Middle frontal gyrus (tissue), 1 donor: ENCODE measurements at regions not wholly inside any gene's neighbourhood (a gene's known extent, or its start where the extent isn't known, plus 50 kb on each side); places are given as distances from the start of the nearest gene placed in this dataset.

Source experiments
- DNase-seq: peaks from one replicate; pipeline ENCODE4 v3.0.0-alpha.2; 2015; ENCODE audit warnings: low spot score; ENCODE audit errors: extremely low spot score

DNA sequence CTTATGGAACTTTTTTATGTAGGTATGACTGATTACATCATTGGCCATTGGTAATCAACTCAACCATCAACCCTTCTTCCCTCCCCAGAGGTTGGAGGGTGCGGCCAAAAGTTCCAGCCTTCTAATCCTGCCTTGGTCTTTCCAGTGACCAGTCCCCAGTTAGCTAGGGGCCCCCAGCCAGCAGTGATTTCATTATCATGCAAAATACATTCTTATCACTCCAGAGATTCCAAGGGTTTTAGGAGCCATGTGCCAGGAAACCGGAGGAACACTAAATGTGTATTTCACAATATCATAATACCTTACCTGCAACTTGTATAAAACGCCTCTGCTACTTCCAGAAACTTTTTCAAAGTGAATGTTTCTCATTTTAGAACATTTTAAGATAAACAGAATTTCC is 181.5 kb upstream of the PELI2 start:
- no peak for DNase-seq

DNA sequence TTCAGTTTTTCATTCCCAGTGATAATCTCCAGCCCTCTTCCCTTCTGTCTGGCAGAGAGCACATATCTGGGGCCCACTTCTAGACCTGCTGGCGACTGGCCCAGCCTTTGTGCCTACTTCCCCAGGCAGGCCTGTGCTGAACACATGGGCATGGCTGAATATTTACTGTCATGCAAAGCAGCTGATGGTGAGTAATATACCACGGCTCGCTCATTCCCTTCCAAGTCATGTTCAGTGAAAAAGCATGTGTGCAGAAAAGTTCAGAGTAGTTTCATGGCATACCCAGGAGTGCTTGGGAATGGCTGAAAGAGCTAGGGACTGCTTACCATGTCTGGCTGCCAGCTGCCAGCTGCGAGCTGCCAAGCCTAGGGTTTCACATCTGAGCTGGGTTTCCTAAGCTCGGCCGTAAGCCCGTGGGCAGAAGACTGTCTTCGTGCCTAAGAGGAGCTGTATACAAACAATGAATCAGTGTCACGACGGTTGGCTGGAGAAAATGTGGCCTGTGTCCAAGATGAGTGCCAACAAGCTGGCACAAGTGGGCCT is 179.9 kb upstream of the PELI2 start:
- peak; percentile 37 for DNase-seq

DNA sequence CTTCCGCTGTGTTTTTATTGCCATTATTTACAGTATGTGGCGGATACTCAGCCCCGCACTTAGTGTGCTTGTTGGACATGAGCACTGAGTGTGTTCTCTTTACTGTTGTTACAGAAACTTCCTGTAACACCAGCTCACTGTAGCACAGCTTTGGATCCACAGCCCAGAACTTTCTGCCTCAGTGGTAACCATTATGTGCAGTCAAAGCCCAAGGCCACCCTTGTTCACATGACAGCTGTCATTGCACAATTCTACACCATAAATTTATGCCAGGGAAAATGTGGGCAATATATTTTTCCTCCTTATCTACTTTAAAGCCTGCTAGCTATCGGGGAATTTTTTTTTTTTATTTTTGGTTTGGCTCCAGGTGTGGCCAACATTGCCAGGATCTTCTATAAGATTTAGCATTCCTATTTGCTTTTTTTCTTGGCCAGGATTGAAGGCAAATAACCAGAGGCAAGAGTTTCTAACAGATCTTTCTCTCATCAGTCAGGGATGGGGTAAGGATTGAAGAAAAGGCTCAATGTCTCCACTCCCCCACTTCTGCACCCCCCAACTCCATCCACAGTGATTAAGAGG is 176.0 kb upstream of the PELI2 start:
- DNase-seq, result no peak

DNA sequence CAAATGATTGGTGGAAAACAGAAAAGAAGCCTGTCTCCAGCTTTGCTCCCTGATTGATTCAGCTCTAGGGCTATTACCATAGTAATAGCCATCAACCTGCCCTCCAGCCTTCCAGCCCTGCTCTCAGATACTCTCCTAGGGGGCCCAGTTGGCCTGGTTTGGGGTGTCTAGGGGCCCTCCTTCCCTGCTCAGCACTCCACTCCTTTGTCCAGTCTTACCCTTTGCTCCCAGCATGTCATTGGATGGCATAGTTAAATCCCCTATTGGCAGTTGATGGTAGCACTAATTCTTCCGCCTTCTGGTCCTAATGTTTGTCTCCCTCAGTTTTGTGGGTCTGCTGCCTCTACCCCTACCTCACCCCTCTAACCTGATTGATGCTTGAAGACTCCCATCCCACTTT is 175.4 kb upstream of the PELI2 start:
- no peak for DNase-seq

DNA sequence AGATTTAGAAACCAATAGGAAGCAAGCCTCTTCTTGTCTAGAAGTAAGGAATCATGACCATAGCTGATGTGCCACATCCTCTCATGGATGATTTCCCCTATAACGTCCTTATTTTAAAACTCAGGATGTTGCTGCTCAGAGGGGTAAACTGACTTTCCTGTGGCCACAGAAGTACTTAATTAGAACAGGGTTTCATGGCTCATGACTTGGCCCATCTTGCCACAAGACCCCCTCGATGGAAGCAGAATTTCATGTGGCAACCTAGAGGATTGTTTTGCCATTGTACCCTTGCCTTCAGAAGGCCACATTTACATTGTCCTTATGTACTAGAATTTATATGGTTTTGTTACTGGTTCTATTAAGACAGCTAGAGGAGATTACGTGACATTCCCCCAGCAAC is 173.5 kb upstream of the PELI2 start:
- no peak for DNase-seq

DNA sequence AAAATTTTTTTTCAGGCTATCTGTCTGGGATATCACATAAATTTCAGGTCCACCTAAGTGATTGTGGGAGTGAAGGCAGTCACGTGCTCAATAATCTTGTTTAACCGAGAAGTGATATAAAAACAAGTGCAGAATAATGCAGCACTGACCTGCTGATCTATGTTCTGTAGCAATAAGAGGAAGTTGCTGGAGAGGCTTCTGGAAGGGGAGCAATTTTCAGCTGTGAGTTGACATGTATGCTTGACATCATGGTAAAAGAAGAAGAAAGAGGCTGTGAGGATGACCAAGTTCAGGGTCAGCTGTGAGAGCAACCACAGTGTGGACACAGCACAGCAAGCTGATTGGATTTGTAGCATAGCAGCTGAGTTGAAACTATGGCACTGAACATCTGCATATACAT is 172.0 kb upstream of the PELI2 start:
- no peak for DNase-seq

DNA sequence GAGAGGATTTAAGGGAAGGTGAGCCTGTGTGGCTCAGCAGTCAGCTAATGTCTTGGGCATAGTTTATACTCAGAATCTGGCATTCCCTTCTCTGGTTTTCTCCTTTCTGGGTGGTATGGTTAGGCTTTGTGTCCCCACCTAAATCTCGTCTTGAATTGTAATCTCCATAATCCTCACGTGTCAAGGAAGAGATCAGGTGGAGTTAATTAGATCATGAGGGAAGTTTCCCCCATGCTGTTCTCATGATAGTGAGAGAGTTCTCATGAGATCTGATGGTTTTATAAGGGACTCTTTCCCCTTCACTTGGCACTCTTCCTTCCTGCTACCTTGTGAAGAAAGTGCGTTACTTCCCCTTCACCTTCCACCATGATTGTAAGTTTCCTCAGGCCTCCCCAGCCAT is 169.8 kb upstream of the PELI2 start:
- no peak for DNase-seq

DNA sequence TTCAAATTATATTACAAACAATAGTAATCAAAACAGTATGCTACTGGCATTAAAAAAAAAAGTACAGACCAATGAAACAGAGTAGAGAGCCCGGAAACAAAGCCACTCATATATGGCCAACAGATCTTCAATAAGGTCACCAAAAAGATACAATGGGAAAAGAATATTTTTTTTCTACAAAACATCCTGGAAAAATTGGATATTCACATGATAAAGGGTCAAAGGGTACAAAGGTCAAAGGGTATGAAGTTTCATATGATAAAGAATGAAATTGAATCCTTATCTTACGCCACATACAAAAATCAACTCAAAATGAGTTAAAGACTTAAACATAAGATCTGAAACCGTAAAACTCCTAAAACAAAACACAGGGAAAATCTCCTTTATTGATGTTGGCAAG is 168.5 kb upstream of the PELI2 start:
- DNase-seq, result no peak

DNA sequence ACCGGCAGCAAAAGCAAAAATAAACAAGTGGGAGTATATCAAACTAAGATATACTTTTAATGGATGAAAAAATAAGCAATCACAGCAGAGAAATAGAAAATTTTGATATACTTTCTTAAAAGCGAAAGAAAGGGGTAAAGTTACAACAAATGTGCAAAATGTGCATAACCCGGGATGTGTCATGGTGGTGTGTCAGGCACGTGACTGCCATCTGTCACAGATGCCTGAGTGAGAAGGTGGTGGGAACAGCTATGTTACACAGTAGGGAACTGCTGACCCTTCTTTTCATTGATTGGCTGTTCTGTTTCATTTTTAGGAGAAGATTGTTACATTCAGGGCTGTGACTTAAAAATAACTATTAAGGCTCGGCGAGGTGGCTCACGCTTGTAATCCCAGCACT is 168.1 kb upstream of the PELI2 start:
- DNase-seq, result no peak

DNA sequence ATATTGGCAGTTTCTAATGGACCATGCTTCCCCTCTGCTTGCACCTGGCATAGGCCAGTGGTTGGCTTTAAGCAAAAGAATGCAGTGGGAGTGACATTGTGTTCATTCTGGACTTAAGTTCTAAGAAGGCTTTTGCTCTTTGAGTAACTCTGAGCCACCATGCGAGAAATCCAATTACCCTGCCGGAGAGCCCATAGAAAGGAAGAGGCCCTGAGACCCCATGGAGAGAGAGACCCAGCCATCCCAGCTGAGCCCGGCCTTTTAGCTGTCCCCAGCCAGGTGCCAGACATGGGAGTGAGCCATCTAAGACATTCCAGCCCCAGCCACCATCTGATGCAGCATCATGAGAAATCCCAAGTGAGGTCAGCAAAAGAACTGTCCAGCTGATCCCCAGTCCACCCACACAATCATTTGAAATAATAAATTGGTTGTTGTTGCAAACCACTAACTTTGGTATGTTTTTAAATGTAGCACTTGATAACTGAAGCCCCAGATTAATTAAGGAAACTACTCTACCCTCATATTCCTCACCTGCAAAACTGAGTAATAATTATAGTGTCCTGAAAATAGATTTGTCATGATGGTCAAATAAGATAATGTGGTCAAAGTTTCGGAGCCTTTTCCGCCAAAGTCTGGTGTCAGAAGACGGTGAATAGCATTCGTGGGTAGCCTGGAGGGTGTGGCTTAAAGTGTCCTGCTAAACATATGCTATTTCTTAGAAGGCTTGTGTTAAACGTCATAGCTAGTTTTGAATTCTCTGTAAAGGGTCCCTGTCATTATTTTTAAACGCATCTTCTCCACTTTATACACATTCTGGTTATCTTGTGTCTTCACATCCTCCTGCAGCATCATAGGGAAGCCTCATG is 166.6 kb upstream of the PELI2 start:
- no peak for DNase-seq

DNA sequence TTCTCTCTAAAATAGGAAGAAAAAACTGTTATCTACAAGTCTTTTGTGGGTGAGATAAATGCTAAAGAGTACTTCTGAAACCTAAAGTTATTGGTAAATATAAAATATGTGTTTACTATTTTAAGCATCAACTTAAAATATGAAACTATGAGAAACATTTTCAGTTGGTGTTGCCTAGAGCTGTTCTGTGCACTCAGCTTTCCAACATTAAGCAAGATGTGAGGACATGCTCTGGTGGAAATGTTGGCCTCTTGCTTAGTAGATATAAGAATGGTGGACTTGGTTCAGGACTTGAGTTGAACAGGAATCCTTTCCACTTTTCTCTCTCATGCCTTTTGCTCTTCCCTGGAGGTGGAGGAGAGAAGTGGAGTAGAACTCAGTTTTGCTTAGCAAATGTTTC is 164.1 kb upstream of the PELI2 start:
- DNase-seq, result no peak

DNA sequence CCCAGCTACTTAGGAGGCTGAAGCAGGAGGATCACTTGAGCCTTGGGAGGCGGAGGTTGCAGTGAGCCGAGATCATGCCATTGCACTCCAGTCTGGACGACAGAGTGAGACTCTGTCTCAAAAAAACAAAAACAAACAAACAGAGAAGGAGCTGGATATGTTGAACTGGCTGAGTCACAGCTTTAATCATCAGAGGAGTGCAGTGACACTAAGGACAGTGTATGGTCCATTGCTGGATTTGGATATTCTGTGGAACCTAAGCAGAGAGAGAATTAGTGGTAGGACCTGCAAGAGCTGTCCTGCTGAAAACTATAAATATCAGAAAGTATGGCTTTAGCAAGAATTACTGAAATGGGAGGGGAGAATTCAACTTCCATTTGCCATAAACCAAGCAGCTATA is 163.0 kb upstream of the PELI2 start:
- no peak for DNase-seq

DNA sequence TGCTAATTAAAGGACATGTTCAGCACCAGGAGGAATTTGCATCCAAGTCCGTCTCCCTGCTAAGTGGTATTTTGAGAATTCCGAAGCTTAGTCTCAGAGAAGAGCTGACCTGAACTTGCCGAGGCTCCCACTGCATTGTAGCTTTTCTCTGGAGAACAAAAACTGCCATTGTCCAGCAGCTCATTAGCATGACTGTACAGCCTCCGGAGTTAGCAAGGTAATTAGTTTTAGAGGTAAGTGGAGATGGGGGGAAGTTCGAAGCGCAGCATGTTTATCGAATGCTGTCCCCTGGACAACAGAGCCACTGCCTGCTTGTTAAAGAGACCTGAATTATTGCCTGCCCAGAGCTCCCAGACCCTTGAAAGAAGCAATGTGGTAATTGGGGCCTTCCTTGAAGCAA is 160.3 kb upstream of the PELI2 start:
- no peak for DNase-seq

DNA sequence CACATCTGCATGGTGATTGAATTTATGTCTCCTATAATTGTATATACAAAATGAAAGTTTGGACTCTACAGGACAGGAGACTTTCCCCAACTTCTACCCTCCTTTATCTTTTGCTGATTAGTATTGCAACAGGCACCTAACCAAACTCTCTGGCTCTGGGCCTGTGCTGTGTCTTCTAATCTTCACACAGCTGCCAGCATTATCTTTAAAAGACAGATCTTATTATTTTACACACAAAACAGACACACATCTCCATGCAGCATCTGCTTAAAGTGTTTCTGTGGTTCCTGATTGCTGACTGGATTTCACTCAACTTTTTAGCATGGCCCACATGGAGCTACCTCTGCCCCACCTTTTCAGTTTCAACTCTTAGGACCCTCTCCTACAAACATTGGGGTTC is 154.9 kb upstream of the PELI2 start:
- DNase-seq, result no peak

DNA sequence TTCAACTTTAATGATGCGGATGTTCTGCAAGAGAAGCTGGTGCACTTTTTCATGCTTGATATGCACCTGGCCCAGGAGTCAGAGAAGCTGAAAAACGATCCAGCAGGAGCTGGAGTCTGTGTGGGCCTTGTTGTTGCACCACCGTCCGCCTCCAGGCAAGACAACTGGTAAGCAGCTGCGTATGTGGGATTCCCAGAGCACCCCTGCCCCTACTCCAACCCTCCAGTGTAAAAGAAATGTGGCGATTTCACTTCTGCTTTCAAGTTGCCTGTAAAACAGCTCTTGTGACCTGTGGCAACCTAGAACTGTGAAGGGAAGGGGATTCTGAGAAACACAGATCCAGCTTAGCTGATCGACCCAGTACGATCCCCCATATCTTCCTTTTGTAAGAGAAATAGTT is 154.1 kb upstream of the PELI2 start:
- DNase-seq, result no peak

DNA sequence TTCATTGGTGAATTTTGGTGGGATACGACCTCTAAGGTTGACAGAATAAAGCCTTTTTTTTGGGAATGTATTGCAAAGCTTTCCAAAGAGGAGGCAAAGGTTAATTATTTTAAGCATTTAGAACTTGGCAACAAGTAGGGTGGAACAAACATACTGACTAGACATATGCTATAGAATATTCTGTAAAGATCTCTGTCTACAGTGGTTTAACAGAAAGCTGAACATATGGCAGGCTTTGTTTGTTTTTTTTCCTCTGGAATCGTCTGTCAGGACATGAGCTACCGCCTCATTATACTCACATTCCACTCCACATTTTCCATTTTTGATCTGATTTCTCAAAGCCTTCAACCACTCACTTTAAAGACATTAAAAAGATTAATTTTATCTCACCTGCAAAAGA is 153.4 kb upstream of the PELI2 start:
- no peak for DNase-seq

DNA sequence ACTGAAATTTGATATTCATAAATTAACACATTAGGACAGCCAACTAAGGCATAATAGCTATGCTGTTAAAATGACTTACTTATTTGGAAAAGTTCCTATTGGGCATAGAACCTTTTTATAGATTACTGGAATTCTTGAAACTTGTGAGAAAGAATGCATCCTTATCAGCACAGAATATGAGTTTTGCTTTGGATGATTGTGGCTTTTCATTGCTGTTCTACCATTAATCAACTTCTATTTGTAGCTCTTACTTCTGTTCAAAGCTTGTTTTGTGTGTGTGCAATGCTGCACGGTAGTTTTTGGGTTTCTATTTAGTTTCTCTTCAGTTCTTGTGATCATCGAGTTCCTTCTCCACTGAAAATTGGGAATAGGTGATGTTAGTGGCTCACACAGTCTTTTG is 152.4 kb upstream of the PELI2 start:
- DNase-seq, result no peak

DNA sequence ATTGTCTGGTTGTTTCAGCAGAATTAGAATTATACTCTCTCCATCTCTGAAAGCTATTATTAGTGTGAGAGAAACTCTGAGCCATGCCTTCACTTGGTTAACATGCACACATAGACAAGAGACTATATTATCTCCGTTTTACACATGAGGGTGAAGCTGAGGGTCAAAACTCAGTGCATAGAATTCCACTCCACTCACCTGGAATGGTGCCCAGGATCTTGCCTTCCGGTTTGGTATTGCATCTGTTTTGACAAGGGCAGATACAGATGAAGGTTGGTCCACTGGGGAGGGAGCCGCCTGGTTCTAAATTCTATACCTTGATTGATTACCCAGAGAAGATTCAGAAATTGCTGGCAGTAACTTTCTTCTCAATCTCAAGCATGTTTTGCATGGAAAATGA is 149.5 kb upstream of the PELI2 start:
- DNase-seq, result no peak

DNA sequence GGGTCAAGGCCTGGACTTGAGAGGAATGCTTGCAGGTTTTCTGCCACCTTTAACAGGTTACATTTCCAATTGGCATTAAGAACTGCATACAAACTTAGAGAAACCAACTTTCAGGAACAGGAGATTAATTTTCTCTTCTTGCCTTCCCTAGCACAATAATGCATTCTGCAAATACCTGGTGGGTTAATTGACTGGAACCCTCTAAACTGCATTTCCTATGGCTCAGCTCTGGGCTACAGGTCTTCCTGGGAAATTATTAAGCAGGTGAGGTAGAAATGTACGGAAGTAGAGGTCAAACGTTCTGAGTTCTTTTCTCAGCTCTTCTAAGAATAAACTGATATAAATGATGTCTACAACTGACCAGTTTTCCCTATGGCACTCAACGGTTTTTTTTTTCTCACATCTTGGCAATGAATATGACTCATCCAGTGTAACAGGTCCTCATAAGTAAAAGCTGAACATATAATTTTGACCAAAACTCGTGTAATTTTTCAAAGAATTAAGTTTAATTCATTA is 144.9 kb upstream of the PELI2 start:
- no peak for DNase-seq

DNA sequence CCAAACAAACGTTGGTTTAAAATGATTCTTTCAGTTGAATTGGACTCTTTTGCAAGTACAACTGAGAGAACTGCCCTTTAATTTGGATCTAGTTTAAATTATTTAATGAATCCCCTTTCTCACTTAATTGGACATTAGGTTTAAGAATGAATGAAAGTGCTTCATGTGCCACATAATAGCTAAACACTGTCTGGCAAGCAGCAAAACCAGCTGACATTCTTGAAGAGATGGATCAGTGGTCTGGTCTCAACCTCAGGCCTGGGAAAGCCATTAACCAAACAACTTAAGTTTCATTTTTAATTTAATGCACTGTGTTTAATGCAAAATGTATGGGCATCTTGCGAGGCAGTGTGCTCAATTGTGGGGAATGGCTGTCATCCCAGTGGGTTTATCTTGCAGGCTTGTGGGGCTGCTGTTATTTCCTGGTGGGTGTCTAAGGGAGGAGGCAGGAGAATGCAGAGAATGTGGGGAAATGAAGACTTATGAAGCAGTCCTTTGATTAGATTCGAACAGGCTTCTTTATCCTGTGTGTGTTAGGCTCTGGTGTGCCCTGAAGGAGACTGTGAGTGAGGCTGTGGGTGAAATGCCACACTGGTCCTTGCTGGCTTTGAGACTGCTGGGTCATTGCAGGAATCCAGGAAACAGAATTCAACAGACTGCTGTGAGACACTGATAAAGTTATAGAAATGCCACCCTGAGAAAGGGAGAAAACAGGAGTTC is 144.1 kb upstream of the PELI2 start:
- DNase-seq, result no peak

DNA sequence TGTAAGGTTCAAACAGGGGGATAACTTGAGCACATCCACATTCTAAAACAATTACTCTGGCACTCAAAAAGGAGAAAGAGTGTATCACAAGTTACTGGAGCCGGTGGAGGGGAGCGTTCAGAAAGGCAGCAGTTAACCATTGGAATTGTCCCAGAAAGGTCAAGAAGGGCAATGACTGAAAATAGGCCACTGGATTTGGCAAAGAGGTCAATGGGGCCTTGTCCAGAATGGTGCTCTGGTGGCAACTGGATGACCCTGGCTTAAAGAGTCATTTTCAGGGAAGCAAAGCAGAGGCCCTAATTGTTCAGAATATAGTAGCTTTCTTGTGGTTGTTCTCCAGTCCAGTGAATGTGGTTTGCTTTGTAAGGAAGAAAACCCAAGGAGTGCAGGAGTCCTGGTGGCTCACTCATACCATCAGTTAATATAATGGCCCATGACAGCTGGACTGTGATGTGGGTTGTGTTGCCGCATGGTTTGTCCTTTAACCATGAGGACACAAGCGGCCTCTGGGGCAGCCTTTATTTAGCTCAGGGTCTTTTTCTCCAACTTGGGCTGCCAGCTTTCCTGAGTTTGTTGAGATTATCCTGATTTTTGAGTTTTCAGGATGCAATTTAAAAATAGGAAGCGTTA is 142.8 kb upstream of the PELI2 start:
- DNase-seq, result no peak

DNA sequence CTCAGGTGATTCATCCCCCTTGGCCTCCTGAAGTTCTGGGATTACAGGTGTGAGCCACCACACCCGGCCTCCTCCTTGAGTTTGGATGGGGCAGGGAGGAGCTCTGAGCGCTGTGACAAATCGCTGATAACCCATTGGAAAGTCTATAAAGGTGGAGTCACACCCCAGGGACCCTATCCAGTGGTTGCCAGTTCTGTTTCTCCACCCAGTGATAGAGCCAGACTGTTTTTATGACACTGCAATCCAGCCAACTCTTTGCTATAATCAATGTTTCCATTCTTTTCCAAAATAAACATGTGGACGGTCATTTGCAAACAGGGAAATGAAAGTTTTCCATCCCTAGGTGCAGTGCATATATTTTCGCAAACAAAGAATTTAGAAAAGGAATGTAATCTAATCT is 142.0 kb upstream of the PELI2 start:
- no peak for DNase-seq
